ENCODE measurements at regions not wholly inside any gene's neighbourhood (a gene's known extent, or its start where the extent isn't known, plus 50 kb on each side); places are given as distances from the start of the nearest gene placed in this dataset.

DNA sequence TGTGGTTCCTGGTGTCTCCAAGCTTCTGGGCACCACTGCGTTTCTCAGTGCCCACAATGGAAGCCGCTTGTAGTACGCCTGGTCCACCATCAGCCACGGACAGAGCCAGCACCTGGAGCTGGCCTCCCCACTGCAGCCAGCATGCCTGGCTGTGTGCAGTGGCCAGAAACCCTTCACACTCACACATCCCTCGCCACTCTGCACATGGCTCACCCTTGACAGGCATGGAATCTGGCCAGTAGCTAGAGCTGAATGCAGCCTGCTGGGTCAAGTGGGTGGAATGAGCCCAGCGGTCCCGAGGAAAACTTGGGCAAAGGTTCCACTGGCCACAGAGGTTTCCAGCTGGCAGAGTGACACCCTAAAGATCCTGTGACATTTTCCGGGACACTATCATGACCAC is 146.0 kb upstream of the ADO start:
- in situ Hi-C loops (cut with MboI; ENCODE audit: low sequenced_read_pairs in 4 of 4) = no loop called here
- H3K36me3 ChIP-seq = no peaks in the 10 kb centered on the region
- H3K4me3 ChIP-seq = no peak overlapping the region
- no peak for DNase-seq
- no peaks in the 10 kb centered on the region for H3K4me1 ChIP-seq
- H3K9me3 ChIP-seq = no peaks in the 10 kb centered on the region
- TF ChIP-seq, protein P1, sequence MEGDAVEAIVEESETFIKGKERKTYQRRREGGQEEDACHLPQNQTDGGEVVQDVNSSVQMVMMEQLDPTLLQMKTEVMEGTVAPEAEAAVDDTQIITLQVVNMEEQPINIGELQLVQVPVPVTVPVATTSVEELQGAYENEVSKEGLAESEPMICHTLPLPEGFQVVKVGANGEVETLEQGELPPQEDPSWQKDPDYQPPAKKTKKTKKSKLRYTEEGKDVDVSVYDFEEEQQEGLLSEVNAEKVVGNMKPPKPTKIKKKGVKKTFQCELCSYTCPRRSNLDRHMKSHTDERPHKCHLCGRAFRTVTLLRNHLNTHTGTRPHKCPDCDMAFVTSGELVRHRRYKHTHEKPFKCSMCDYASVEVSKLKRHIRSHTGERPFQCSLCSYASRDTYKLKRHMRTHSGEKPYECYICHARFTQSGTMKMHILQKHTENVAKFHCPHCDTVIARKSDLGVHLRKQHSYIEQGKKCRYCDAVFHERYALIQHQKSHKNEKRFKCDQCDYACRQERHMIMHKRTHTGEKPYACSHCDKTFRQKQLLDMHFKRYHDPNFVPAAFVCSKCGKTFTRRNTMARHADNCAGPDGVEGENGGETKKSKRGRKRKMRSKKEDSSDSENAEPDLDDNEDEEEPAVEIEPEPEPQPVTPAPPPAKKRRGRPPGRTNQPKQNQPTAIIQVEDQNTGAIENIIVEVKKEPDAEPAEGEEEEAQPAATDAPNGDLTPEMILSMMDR (IDR thresholded peaks at IDR 0.05 in 4 of 5, conservative IDR thresholded peaks at IDR 0.05 in 1 of 5) = no peak
- no peak for TF ChIP-seq POLR2A (IDR thresholded peaks at IDR 0.05)
- intact Hi-C loops (cut with DNase I; ENCODE audit: low total_unique reads) = no loop called here
- no peak for ATAC-seq
- H3K27ac ChIP-seq = no peak overlapping the region
- H3K27me3 ChIP-seq = no peaks in the 10 kb centered on the region

- Histone ChIP-seq H3K27ac (no peak overlapping the region), H3K36me3 (no peaks in the 10 kb centered on the region), H3K4me3 (no peak overlapping the region), H3K9me3 (no peaks in the 10 kb centered on the region), H3K27me3 (no peaks in the 10 kb centered on the region), H3K4me1 (no peaks in the 10 kb centered on the region)
- intact Hi-C loops (cut with DNase I; ENCODE audit: low total_unique reads) (no loop called here), in situ Hi-C loops (cut with MboI; ENCODE audit: low sequenced_read_pairs in 4 of 4) (no loop called here)
- TF ChIP-seq POLR2A (IDR thresholded peaks at IDR 0.05) = no peak
- TF ChIP-seq, protein P1 (IDR thresholded peaks at IDR 0.05 in 4 of 5, conservative IDR thresholded peaks at IDR 0.05 in 1 of 5) = no peak
- DNase-seq (no peak), ATAC-seq (no peak)
These were observed 143.4 kb upstream of the ADO start for GRCh38 chr10:62661143-62661542.

DNA sequence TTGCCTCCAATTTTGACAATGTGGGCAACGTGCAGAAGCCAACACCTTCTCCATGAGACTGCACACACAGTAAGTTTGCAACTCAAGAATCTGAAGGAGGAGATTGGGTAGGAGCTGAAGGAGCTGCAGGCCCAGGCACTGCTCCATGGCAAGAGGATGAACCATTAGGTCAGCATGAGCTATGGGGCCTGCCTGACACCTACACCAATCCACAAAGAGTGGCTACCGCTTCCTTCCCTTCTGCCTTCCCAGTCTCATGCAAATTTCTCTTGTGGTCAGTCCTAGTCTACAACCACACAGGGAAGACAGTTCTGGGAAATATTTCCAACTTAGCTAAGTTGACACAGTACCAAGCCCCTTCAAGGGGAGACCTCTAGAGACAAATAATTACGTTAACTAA is 142.0 kb upstream of the ADO start:
- H3K27me3 ChIP-seq = no peaks in the 10 kb centered on the region
- DNase-seq (no peak), ATAC-seq (no peak)
- in situ Hi-C loops (cut with MboI; ENCODE audit: low sequenced_read_pairs in 4 of 4) = no loop called here
- TF ChIP-seq, protein P1 (IDR thresholded peaks at IDR 0.05 in 4 of 5, conservative IDR thresholded peaks at IDR 0.05 in 1 of 5) = no peak
- TF ChIP-seq POLR2A (IDR thresholded peaks at IDR 0.05) = no peak
- no peaks in the 10 kb centered on the region for H3K4me1 ChIP-seq
- H3K27ac ChIP-seq = no peak overlapping the region
- no peaks in the 10 kb centered on the region for H3K36me3 ChIP-seq
- no peaks in the 10 kb centered on the region for H3K9me3 ChIP-seq
- no peak overlapping the region for H3K4me3 ChIP-seq
- intact Hi-C loops (cut with DNase I; ENCODE audit: low total_unique reads) = no loop called here

GRCh38 chr10:62665771-62666170 is 138.7 kb upstream of the ADO start:
- in situ Hi-C loops (cut with MboI; ENCODE audit: low sequenced_read_pairs in 4 of 4) = no loop called here
- no peak for ATAC-seq

GRCh38 chr10:62666275-62666674 is 138.2 kb upstream of the ADO start:
- TF ChIP-seq, protein P1 (IDR thresholded peaks at IDR 0.05 in 4 of 5, conservative IDR thresholded peaks at IDR 0.05 in 1 of 5) = no peak
- no peak for TF ChIP-seq POLR2A (IDR thresholded peaks at IDR 0.05)
- no peak for ATAC-seq
- no peak for DNase-seq
- H3K27me3 ChIP-seq = no peaks in the 10 kb centered on the region
- intact Hi-C loops (cut with DNase I; ENCODE audit: low total_unique reads) (no loop called here), in situ Hi-C loops (cut with MboI; ENCODE audit: low sequenced_read_pairs in 4 of 4) (no loop called here)
- no peaks in the 10 kb centered on the region for H3K4me1 ChIP-seq
- H3K27ac ChIP-seq = no peak overlapping the region
- no peaks in the 10 kb centered on the region for H3K9me3 ChIP-seq
- no peak overlapping the region for H3K4me3 ChIP-seq
- H3K36me3 ChIP-seq = no peaks in the 10 kb centered on the region

More at GRCh38 chr10:62665771-62666170, 138.7 kb upstream of the ADO start:
- no peaks in the 10 kb centered on the region for H3K27me3 ChIP-seq
- no peak for TF ChIP-seq POLR2A (IDR thresholded peaks at IDR 0.05)
- TF ChIP-seq, protein P1 (IDR thresholded peaks at IDR 0.05 in 4 of 5, conservative IDR thresholded peaks at IDR 0.05 in 1 of 5) = no peak
- intact Hi-C loops (cut with DNase I; ENCODE audit: low total_unique reads) = no loop called here
- no peaks in the 10 kb centered on the region for H3K36me3 ChIP-seq
- no peak overlapping the region for H3K4me3 ChIP-seq
- H3K4me1 ChIP-seq = no peaks in the 10 kb centered on the region
- H3K27ac ChIP-seq = no peak overlapping the region
- no peaks in the 10 kb centered on the region for H3K9me3 ChIP-seq
- DNase-seq = no peak

Measured in gastrocnemius medialis (tissue), 4 donors.